ENCODE measurements at regions not wholly inside any gene's neighbourhood (a gene's known extent, or its start where the extent isn't known, plus 50 kb on each side); places are given as distances from the start of the nearest gene placed in this dataset.

DNA sequence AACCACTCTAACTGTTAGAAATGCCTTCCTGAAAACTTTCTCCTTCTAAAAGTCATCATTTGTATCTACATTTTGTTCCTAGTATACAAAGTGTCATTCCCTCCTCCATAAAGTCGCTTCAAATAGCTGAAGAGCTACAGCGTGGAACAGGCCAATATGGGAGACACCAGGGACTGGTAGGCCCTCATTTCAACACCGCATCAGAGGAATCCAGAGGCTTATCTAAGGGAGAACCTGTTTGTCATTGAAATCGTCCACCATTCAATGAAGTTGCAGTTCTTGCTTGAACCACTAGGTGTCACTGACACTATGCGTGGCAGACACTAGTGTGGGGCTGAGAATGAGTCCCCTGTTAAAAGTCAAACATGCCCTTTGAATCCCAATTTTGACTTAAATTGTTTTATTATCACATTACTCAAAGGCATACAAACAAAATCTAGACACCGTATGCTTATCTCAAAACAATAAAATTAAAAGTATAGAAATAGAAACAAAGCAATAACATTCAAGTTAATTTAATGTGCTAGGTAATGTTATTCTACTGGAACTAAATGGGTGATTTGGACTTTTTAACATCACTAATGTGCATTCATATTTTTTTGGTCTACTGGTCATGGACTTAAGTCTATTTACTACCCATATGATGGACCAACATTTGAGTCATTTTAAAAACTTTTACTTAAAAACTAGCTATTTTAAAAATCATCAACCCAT is 182.3 kb downstream of the FCRL5 start:
- TF ChIP-seq ZFP30 (CRISPR knock-in tag; IDR thresholded peaks at IDR 0.05), result no peak
- TF ChIP-seq BACH2 (CRISPR knock-in tag; IDR thresholded peaks at IDR 0.05; ENCODE audit: borderline replicate concordance), result no peak
- no peak for TF ChIP-seq CREB5 (CRISPR knock-in tag; IDR thresholded peaks at IDR 0.05; ENCODE audit: low read depth)
- no peak for TF ChIP-seq ZFP3 (CRISPR knock-in tag; IDR thresholded peaks at IDR 0.05)
- no peak for TF ChIP-seq PATZ1 (CRISPR knock-in tag; IDR thresholded peaks at IDR 0.05; ENCODE audit: borderline replicate concordance)
- TF ChIP-seq ZNF70 (CRISPR knock-in tag; IDR thresholded peaks at IDR 0.05), result no peak
- no peak for TF ChIP-seq ARNTL (CRISPR knock-in tag; IDR thresholded peaks at IDR 0.05; ENCODE audit: borderline replicate concordance, low read depth)
- TF ChIP-seq CSRNP3 (CRISPR knock-in tag; IDR thresholded peaks at IDR 0.05), result no peak
- no peak for TF ChIP-seq RARB (CRISPR knock-in tag; IDR thresholded peaks at IDR 0.05)
- no peak for TF ChIP-seq PPARA (CRISPR knock-in tag; IDR thresholded peaks at IDR 0.05; ENCODE audit: borderline replicate concordance)
- TF ChIP-seq ISL1 (CRISPR knock-in tag; IDR thresholded peaks at IDR 0.05), result no peak
- TF ChIP-seq SNAI2 (CRISPR knock-in tag; IDR thresholded peaks at IDR 0.05), result no peak
- TF ChIP-seq ZC3H10 (CRISPR knock-in tag; IDR thresholded peaks at IDR 0.05), result no peak
- TF ChIP-seq ZNF565 (CRISPR knock-in tag; conservative IDR thresholded peaks at IDR 0.05; ENCODE audit: low read depth), result no peak

Data from SK-N-SH treated with all-trans-retinoic acid at 6 μM for 48 hours (cell line).